NCI-H2196 (cell line): ENCODE measurements at regions not wholly inside any gene's neighbourhood (a gene's known extent, or its start where the extent isn't known, plus 50 kb on each side); places are given as distances from the start of the nearest gene placed in this dataset.

Experiments
- DNase-seq: peaks from one replicate; lab custom pipeline; 2025; ENCODE audit not compliant: unreplicated experiment; lab: John Stamatoyannopoulos, UW

GRCh38 chr3:181764544-181764943 is 52.8 kb downstream of the SOX2 start:
- DNase-seq = no peak

GRCh38 chr3:181770296-181770695 is 58.6 kb downstream of the SOX2 start:
- no peak for DNase-seq

GRCh38 chr3:181771120-181771519 is 59.4 kb downstream of the SOX2 start:
- DNase-seq = no peak

- DNase-seq = no peak
Measured at GRCh38 chr3:181772166-181772565, 60.4 kb downstream of the SOX2 start.

- no peak for DNase-seq
Measured at GRCh38 chr3:181773921-181774320, 62.2 kb downstream of the SOX2 start.

GRCh38 chr3:181782306-181782954 is 70.7 kb downstream of the SOX2 start:
- peak; percentile 25 for DNase-seq

GRCh38 chr3:181790561-181790960 is 78.8 kb downstream of the SOX2 start:
- no peak for DNase-seq

- no peak for DNase-seq
Measured at GRCh38 chr3:181791056-181791955, 79.6 kb downstream of the SOX2 start.

GRCh38 chr3:181793006-181793405 is 81.3 kb downstream of the SOX2 start:
- DNase-seq = no peak

GRCh38 chr3:181794011-181794790 is 82.5 kb downstream of the SOX2 start:
- DNase-seq = no peak

- no peak for DNase-seq
Measured at GRCh38 chr3:181796641-181797040, 84.9 kb downstream of the SOX2 start.

GRCh38 chr3:181797431-181797830 is 85.7 kb downstream of the SOX2 start:
- no peak for DNase-seq

GRCh38 chr3:181805703-181806102 is 94.0 kb downstream of the SOX2 start:
- DNase-seq = no peak

- DNase-seq = no peak
Measured at GRCh38 chr3:181808053-181808452, 96.3 kb downstream of the SOX2 start.

GRCh38 chr3:181823716-181824115 is 112.0 kb downstream of the SOX2 start:
- no peak for DNase-seq

- DNase-seq = no peak
Measured at GRCh38 chr3:181824961-181825360, 113.2 kb downstream of the SOX2 start.

- DNase-seq = peak; percentile 89
Measured at GRCh38 chr3:181839039-181839915, 127.6 kb downstream of the SOX2 start.

- no peak for DNase-seq
Measured at GRCh38 chr3:181839916-181840297, 128.2 kb downstream of the SOX2 start.

- no peak for DNase-seq
Measured at GRCh38 chr3:181844211-181844610, 132.5 kb downstream of the SOX2 start.

GRCh38 chr3:181847276-181847675 is 135.6 kb downstream of the SOX2 start:
- no peak for DNase-seq

GRCh38 chr3:181851063-181851462 is 139.3 kb downstream of the SOX2 start:
- DNase-seq = no peak
